NT2/D1 (cell line): ENCODE measurements at regions not wholly inside any gene's neighbourhood (a gene's known extent, or its start where the extent isn't known, plus 50 kb on each side); places are given as distances from the start of the nearest gene placed in this dataset.

Experiments
- SUZ12 ChIP-seq: IDR thresholded peaks from 2 replicates; pipeline ENCODE4 v1.6.1; 2011; ENCODE audit not compliant: insufficient read length, insufficient read depth; ENCODE audit errors: extremely low read depth
- YY1 ChIP-seq: IDR thresholded peaks from 2 replicates; pipeline ENCODE4 v1.6.1; 2011; ENCODE audit not compliant: insufficient read length, insufficient read depth
- ZNF274 ChIP-seq: IDR thresholded peaks from 2 replicates; pipeline ENCODE4 v1.6.1; 2011; ENCODE audit warnings: mild to moderate bottlenecking, low read depth, low read length

GRCh38 chr20:4548552-4548951 is 137.7 kb upstream of the PRNP start:
- no peak for TF ChIP-seq ZNF274
- TF ChIP-seq YY1, result no peak
- no peak for TF ChIP-seq SUZ12
